WTC11 (cell line): ENCODE measurements at regions not wholly inside any gene's neighbourhood (a gene's known extent, or its start where the extent isn't known, plus 50 kb on each side); places are given as distances from the start of the nearest gene placed in this dataset.
"Not testable (repeated sequence)": the region's sequence is repeated elsewhere in the genome, so short reads cannot be mapped to it uniquely, and the experiment has no call there.

Experiments used
- CTCF ChIP-seq: fragments of 200-600 bp; IDR thresholded peaks from 2 replicates; pipeline ENCODE4 v1.8.0; 2022; ENCODE audit warnings: antibody characterized with exemption
- USF2 ChIP-seq: sonication (generic); formaldehyde crosslinking; IDR thresholded peaks from 2 replicates; pipeline ENCODE4 v1.8.1; 2023; ENCODE audit warnings: mild to moderate bottlenecking, missing genetic modification reagents, moderate library complexity
- TF ChIP-seq, protein P1 (sequence below): sonication (generic); formaldehyde crosslinking; conservative IDR thresholded peaks from 2 replicates; pipeline ENCODE4 v1.8.1; 2023; ENCODE audit warnings: mild to moderate bottlenecking, low read depth, missing genetic modification reagents, moderate library complexity

- not testable (repeated sequence) for TF ChIP-seq CTCF, USF2
- TF ChIP-seq, protein P1, sequence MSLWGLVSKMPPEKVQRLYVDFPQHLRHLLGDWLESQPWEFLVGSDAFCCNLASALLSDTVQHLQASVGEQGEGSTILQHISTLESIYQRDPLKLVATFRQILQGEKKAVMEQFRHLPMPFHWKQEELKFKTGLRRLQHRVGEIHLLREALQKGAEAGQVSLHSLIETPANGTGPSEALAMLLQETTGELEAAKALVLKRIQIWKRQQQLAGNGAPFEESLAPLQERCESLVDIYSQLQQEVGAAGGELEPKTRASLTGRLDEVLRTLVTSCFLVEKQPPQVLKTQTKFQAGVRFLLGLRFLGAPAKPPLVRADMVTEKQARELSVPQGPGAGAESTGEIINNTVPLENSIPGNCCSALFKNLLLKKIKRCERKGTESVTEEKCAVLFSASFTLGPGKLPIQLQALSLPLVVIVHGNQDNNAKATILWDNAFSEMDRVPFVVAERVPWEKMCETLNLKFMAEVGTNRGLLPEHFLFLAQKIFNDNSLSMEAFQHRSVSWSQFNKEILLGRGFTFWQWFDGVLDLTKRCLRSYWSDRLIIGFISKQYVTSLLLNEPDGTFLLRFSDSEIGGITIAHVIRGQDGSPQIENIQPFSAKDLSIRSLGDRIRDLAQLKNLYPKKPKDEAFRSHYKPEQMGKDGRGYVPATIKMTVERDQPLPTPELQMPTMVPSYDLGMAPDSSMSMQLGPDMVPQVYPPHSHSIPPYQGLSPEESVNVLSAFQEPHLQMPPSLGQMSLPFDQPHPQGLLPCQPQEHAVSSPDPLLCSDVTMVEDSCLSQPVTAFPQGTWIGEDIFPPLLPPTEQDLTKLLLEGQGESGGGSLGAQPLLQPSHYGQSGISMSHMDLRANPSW (CRISPR knock-in tag), result not testable (repeated sequence)
Measured at GRCh38 chr7:150054242-150054641, 180.5 kb downstream of the ATP6V0E2 start.
